IMR-90 (cell line): ENCODE measurements at regions not wholly inside any gene's neighbourhood (a gene's known extent, or its start where the extent isn't known, plus 50 kb on each side); places are given as distances from the start of the nearest gene placed in this dataset.

ENCODE experiments used
- ATAC-seq: fragments of 200-7000 bp; cut with Tn5 transposase; 2 replicates; pipeline ENCODE4 v1.9.1; 2020; ENCODE audit warnings: low read depth, mild to moderate bottlenecking, moderate library complexity
- BruUV-seq: library from RNA; stranded (reverse); fragments of 400-500 nt; replicated peaks from 2 replicates; lab custom pipeline; 2021; lab: Mats Ljungman, UMichigan
- CTCF ChIA-PET: fragments of 300-600 bp; formaldehyde crosslinking; extraction: SDS; loops from one replicate; lab custom pipeline; 2021; ENCODE audit warnings: antibody characterized with exemption; lab: Yijun Ruan, JAX
- POLR2A ChIA-PET: fragments of 300-600 bp; sonication (Branson Sonifier 250); formaldehyde crosslinking; loops from one replicate; lab custom pipeline; 2022; ENCODE audit warnings: antibody characterized with exemption; ENCODE audit not compliant: unreplicated experiment; lab: Charles Lee
- DNase-seq: peaks from one replicate; pipeline ENCODE4 v3.0.0; 2013
- H2AFZ ChIP-seq: replicated peaks from 2 replicates; pipeline ENCODE3; 2013; ENCODE audit warnings: low read length, mild to moderate bottlenecking; ENCODE audit not compliant: poor library complexity
- H2AK5ac ChIP-seq: 2 replicates; pipeline ENCODE4 v1.6.1; 2013; ENCODE audit warnings: low read depth, low read length, inconsistent platforms
- H2AK9ac ChIP-seq: replicated peaks from 2 replicates; pipeline ENCODE3; 2013; ENCODE audit warnings: mild to moderate bottlenecking, low read depth, low read length, moderate library complexity; ENCODE audit not compliant: poor library complexity
- H2BK120ac ChIP-seq: 2 replicates; pipeline ENCODE4 v1.6.1; 2013; ENCODE audit warnings: low read depth, low read length, inconsistent platforms
- H2BK15ac ChIP-seq: 3 replicates; pipeline ENCODE4 v1.6.1; 2013; ENCODE audit warnings: low read depth, low read length, inconsistent platforms
- H2BK20ac ChIP-seq: 2 replicates; pipeline ENCODE4 v1.6.1; 2013; ENCODE audit warnings: low read depth, mild to moderate bottlenecking, inconsistent platforms, low read length, moderate library complexity
- H2BK5ac ChIP-seq: 2 replicates; pipeline ENCODE4 v1.6.1; 2013; ENCODE audit warnings: mild to moderate bottlenecking, low read depth, low read length, inconsistent platforms; ENCODE audit not compliant: poor library complexity, severe bottlenecking
- H3K14ac ChIP-seq: replicated peaks from 2 replicates; pipeline ENCODE4 v1.6.1; 2013; ENCODE audit warnings: low read depth, low read length, inconsistent platforms
- H3K18ac ChIP-seq: 2 replicates; pipeline ENCODE4 v1.6.1; 2013; ENCODE audit warnings: low read depth, low read length, control low read depth
- H3K23ac ChIP-seq: 2 replicates; pipeline ENCODE4 v1.6.1; 2013; ENCODE audit warnings: low read depth, low read length, inconsistent platforms
- H3K27ac ChIP-seq: 2 replicates; pipeline ENCODE4 v1.5.1; 2013; ENCODE audit warnings: mild to moderate bottlenecking, control low read depth, low read length; ENCODE audit not compliant: insufficient read depth
- H3K27me3 ChIP-seq: 2 replicates; pipeline ENCODE4 v1.6.1; 2013; ENCODE audit warnings: low read length; ENCODE audit not compliant: control insufficient read depth, insufficient read depth
- H3K36me3 ChIP-seq: 2 replicates; pipeline ENCODE4 v1.6.1; 2013; ENCODE audit warnings: low read length, mixed read lengths; ENCODE audit not compliant: control insufficient read depth, insufficient read depth
- H3K4ac ChIP-seq: 2 replicates; pipeline ENCODE4 v1.6.1; 2013; ENCODE audit warnings: low read depth, low read length, inconsistent platforms
- H3K4me1 ChIP-seq: 2 replicates; pipeline ENCODE4 v1.6.1; 2013; ENCODE audit warnings: low read length, mixed read lengths; ENCODE audit not compliant: control insufficient read depth, insufficient read depth
- H3K4me2 ChIP-seq: 2 replicates; pipeline ENCODE4 v1.6.1; 2013; ENCODE audit warnings: low read depth, mild to moderate bottlenecking, control low read depth, low read length, moderate library complexity
- H3K4me3 ChIP-seq: 2 replicates; pipeline ENCODE4 v1.5.1; 2013; ENCODE audit warnings: low read depth, mild to moderate bottlenecking, control low read depth, low read length, moderate library complexity; ENCODE audit not compliant: insufficient read depth
- H3K56ac ChIP-seq: 2 replicates; pipeline ENCODE4 v1.6.1; 2013; ENCODE audit warnings: low read length, inconsistent platforms; ENCODE audit not compliant: insufficient read depth; ENCODE audit errors: extremely low read depth
- H3K79me1 ChIP-seq, 2 experiments: 2 replicates each; pipeline ENCODE4 v1.6.1; 2013; ENCODE audit warnings: low read length in 2 of 2, inconsistent platforms in 1 of 2, low read depth in 1 of 2
- H3K9ac ChIP-seq: 2 replicates; pipeline ENCODE4 v1.6.1; 2013; ENCODE audit warnings: low read depth, low read length, control low read depth
- H3K9me1 ChIP-seq: 2 replicates; pipeline ENCODE4 v1.6.1; 2013; ENCODE audit warnings: low read length, inconsistent platforms; ENCODE audit not compliant: insufficient read depth
- H3K9me3 ChIP-seq: 2 replicates; pipeline ENCODE4 v1.6.1; 2013; ENCODE audit warnings: low read length; ENCODE audit not compliant: control insufficient read depth, insufficient read depth
- H4K20me1 ChIP-seq: 2 replicates; pipeline ENCODE4 v1.6.1; 2013; ENCODE audit warnings: low read length, inconsistent platforms; ENCODE audit not compliant: insufficient read depth
- H4K5ac ChIP-seq: 2 replicates; pipeline ENCODE4 v1.6.1; 2013; ENCODE audit warnings: mild to moderate bottlenecking, low read depth, low read length, control low read depth
- H4K8ac ChIP-seq, 2 experiments: 2 replicates each; pipeline ENCODE4 v1.6.1; 2013; ENCODE audit warnings: low read depth in 2 of 2, low read length in 2 of 2, control low read depth in 1 of 2, inconsistent platforms in 1 of 2
- H4K91ac ChIP-seq: 2 replicates; pipeline ENCODE4 v1.6.1; 2013; ENCODE audit warnings: low read depth, low read length, inconsistent platforms; ENCODE audit not compliant: insufficient read depth
- CHD1 ChIP-seq: IDR thresholded peaks from 2 replicates; pipeline ENCODE4 v1.6.1; 2012; ENCODE audit warnings: low read depth, low read length, improper control_type of control experiment
- FOS ChIP-seq: fragments of 150-350 bp; IDR thresholded peaks from 2 replicates; pipeline ENCODE4 v1.6.1; 2016; ENCODE audit warnings: low read depth, low read length
- MAZ ChIP-seq: IDR thresholded peaks from 2 replicates; pipeline ENCODE4 v1.6.1; 2012; ENCODE audit warnings: low read depth, mild to moderate bottlenecking, low read length, improper control_type of control experiment, moderate library complexity, borderline replicate concordance
- POLR2A ChIP-seq: IDR thresholded peaks from 2 replicates; pipeline ENCODE4 v1.6.1; 2012; ENCODE audit warnings: mild to moderate bottlenecking, low read depth, low read length
- RFX5 ChIP-seq: IDR thresholded peaks from 2 replicates; pipeline ENCODE4 v1.8.0; 2012; ENCODE audit warnings: low read depth, mild to moderate bottlenecking, low read length, moderate library complexity
- WGBS, 2 experiments: methylation state at CpG; one replicate each; pipeline versions ENCODE4 v1.1.5 to v1.1.7; 2013; ENCODE audit warnings: missing lambda C conversion rate in 2 of 2; ENCODE audit not compliant: insufficient read length in 1 of 2; ENCODE audit errors: extremely low coverage in 2 of 2; 5-methylcytosine and 5-hydroxymethylcytosine counted together
- dilution Hi-C: fragments of 300-500 bp; cut with HindIII; formaldehyde crosslinking; loops from one replicate; pipeline ENCODE4 v1.14.3; 2018; ENCODE audit warnings: low sequenced_read_pairs; ENCODE audit not compliant: unreplicated experiment
- in situ Hi-C: fragments of 300-500 bp; cut with MboI; formaldehyde crosslinking; loops from 3 replicates; pipeline ENCODE4 v1.14.3; 2019; ENCODE audit warnings: low sequenced_read_pairs, inconsistent platforms, mixed read lengths
- intact Hi-C: fragments of 100-400 bp; cut with micrococcal nuclease; formaldehyde crosslinking; loops from 2 replicates; pipeline ENCODE4 v1.10.0; 2022
- TF ChIP-seq, protein P1 (sequence below): fragments of 150-350 bp; IDR thresholded peaks from 2 replicates; pipeline ENCODE4 v1.6.1; 2016; ENCODE audit warnings: low read depth, mild to moderate bottlenecking, low read length, moderate library complexity, borderline replicate concordance

DNA sequence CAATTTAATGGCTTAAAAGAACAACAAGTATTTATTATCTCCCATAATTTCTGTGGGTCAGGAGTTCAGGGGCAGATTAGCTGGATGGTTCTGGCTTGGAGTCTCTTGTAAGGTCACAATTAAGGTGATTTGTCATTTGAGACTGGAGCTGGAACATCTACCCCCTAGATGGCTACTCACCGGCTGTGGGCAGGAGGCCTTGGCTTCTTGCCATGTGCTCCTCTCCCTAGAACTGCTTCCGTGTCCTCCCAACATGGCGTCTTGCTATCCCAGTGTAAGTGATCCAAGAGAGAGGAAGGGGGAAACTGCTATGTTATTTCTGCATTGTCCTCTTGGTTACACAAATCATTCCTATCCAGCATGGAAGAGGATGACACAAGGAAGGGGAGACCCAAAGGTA is 210.2 kb upstream of the ECI2 start:
- no peak overlapping the region for H3K4ac ChIP-seq
- H4K8ac ChIP-seq = no peak overlapping the region
- no peak overlapping the region for H3K23ac ChIP-seq
- H2BK120ac ChIP-seq = no peak overlapping the region
- no CpG with 5 or more reads among the region's 3 CpGs for WGBS, 2 experiments
- no peak overlapping the region for H3K18ac ChIP-seq
- no peaks in the 10 kb centered on the region for H3K79me1 ChIP-seq
- no TSS peak for BruUV-seq
- no peaks in the 10 kb centered on the region for H3K9me3 ChIP-seq
- no peak overlapping the region for H2BK5ac ChIP-seq
- H4K5ac ChIP-seq = no peak overlapping the region
- intact Hi-C loops = no loop called here
- 0 out of 2 replicates have a peak overlapping the region, but pooled peaks have one; percentile 20 for H2AK5ac ChIP-seq
- H3K9me1 ChIP-seq = peaks cover 9% of the 10 kb centered on the region
- ATAC-seq = no peak
- H3K4me3 ChIP-seq = no peak overlapping the region
- H3K27me3 ChIP-seq = no peaks in the 10 kb centered on the region; the same call in 1 of the 2 replicates
- no peak for TF ChIP-seq RFX5
- TF ChIP-seq MAZ = no peak
- no peak for TF ChIP-seq POLR2A
- TF ChIP-seq, protein P1, sequence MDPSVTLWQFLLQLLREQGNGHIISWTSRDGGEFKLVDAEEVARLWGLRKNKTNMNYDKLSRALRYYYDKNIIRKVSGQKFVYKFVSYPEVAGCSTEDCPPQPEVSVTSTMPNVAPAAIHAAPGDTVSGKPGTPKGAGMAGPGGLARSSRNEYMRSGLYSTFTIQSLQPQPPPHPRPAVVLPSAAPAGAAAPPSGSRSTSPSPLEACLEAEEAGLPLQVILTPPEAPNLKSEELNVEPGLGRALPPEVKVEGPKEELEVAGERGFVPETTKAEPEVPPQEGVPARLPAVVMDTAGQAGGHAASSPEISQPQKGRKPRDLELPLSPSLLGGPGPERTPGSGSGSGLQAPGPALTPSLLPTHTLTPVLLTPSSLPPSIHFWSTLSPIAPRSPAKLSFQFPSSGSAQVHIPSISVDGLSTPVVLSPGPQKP = no peak
- TF ChIP-seq CHD1 = no peak
- no peak for TF ChIP-seq FOS
- no peak overlapping the region for H2BK20ac ChIP-seq
- no peak overlapping the region for H3K4me2 ChIP-seq
- no peak overlapping the region for H3K9ac ChIP-seq
- no peak overlapping the region for H2BK15ac ChIP-seq
- peaks cover 10% of the 10 kb centered on the region for H3K4me1 ChIP-seq
- H4K91ac ChIP-seq = no peak overlapping the region
- DNase-seq = no peak
- H3K36me3 ChIP-seq = no peaks in the 10 kb centered on the region
- H3K14ac ChIP-seq = no peak overlapping the region
- no peak overlapping the region for H2AK9ac ChIP-seq
- no peak overlapping the region for H3K56ac ChIP-seq
- H4K20me1 ChIP-seq = no peaks in the 10 kb centered on the region
- dilution Hi-C loops = no loop called here
- in situ Hi-C loops = no loop called here
- H2AFZ ChIP-seq = no peak overlapping the region
- POLR2A ChIA-PET = no interaction called here
- CTCF ChIA-PET = no interaction called here
- H3K27ac ChIP-seq = no peak overlapping the region
